ENCODE measurements at regions not wholly inside any gene's neighbourhood (a gene's known extent, or its start where the extent isn't known, plus 50 kb on each side); places are given as distances from the start of the nearest gene placed in this dataset.
"Not testable (repeated sequence)": the region's sequence is repeated elsewhere in the genome, so short reads cannot be mapped to it uniquely, and the experiment has no call there.

DNA sequence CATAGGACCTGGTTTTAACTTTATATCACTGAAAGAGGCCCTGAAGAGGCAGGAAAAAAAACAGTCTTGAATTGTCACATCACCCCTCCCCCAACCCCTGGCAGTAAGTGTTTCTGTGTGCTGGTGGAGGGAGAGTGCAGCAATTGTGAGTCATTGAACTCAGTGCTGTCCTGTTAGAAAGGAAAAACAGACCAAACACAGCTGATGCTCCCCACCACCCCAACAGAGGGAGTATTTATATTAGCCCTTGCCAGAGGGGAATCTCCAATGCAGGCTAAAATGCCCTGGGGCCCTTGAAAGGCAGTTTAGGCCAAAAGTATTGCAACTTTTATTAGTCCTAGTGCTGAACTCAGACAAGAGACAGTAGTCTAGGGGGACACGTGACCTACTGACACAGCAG, 197.8 kb upstream of the AGTR2 start:
- no peak for DNase-seq

GRCh38 chrX:115978068-115978467, 192.5 kb upstream of the AGTR2 start:
- DNase-seq = no peak

DNA sequence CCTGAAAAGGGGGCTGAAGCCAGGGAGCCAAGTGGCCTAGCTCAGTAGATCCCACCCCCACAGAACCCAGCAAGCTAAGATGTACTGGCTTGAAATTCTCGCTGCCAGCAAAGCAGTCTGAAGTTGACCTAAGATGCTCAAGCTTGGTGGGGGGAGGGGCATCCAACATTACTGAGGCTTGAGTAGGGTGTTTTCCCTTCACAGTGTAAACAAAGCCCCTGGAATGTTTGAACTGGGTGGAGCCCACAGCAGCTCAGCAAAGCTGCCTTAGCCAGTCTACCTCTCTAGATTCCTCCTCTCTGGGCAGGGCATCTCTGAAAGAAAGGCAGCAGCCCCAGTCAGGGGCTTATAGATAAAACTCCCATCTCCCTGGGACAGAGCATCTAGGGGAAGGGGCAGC, 187.4 kb upstream of the AGTR2 start:
- not testable (repeated sequence) for DNase-seq

GRCh38 chrX:115987464-115987863, 183.1 kb upstream of the AGTR2 start:
- not testable (repeated sequence) for DNase-seq

DNA sequence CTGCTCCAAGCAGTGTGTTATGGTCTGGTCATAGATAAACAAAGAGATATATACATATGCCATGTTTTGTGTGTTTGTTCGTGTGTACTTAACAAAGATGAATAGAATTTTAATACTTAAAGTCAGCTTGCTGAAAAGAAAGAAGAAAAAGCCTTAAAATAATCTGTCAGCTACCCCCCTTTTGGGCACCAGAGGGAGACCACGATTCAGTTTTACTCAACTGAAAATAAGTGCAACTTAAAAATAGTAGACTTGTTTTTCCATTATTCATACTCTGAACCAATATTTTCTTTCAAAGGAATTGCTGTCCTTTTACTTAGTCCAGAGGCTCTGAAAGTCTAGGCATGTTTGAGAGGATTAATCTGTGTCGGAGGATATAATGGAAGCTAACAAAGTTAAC, 181.7 kb upstream of the AGTR2 start:
- DNase-seq = no peak

DNA sequence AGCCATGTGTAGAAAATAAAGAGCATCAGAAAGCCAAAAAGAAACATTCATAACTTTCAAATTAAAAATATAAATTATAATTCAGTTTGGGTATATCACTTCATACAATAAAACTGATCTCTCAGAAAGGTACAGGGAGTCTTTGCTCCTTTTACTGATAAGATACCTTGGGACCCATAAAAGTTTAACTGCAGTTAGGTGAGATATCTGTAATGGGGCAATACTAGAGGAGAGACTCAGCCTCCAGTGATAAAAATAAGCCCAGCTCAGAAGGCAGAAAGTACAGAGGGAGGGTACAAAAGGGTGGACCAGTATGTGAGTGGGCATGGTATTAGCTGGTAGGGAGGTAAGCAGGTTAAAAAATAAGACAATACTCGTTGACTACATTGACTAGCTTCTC, 180.9 kb upstream of the AGTR2 start:
- DNase-seq = no peak

GRCh38 chrX:116009346-116009745, 161.2 kb upstream of the AGTR2 start:
- DNase-seq = no peak

DNA sequence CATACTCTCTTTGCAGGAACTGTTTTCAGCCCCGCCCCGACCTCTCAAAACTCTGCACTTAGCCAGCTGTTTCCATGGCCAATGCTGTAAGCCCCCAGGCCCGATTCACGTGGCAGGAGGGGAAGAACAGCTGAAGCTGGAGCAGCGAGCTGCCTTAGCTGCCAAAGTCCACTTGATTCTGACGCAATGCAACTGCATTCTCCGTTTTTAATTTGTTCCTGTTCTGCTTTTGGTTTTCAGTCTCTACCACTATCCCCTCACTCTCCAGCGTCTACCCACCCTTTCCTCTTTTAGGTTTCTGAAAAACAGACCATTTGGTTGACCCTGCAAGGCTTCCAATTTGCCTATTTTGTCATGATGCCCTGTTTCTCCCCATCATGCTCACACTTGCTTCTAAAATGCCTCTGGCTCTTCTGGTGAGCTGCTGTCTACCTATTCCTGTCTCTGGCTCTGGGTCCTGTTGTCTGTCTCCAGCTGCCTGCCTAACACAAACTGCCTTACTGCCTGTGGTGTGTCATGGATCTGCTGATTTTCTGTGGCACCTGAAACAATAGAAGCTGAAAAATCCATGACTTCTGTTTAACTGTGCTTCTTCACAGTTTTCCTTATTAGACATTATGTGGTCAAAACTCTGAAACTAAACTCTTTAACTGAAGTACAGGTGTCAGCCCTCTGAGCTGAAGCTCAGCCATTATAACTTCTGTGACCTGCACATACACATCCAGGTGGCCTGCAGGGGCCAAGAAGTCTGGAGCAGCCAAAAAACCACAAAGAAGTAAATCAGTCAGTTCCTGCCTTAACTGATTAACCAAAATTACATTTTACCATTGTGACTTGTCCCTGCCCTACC, 160.5 kb upstream of the AGTR2 start:
- no peak for DNase-seq

- no peak for DNase-seq
These were observed 159.6 kb upstream of the AGTR2 start for GRCh38 chrX:116010939-116011338.

DNA sequence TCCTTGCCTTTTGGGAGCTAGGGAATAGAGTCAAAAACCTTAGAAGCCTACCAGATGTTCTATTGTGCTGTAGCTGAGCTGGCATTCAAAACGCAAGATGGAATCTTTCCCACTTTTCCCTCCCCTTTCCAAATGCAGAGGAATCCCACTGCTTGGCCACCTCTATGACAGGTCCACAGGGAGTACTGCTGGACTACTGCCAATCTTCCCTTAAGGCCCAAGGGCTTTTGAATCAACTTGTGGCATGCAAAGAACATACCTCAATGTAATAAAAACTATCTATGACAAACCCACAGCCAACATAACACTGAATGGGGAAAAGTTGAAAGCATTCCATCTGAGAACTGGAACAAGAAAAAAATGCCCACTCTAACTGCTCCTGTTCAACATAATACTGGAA, 139.2 kb upstream of the AGTR2 start:
- DNase-seq = no peak
